ENCODE measurements at regions not wholly inside any gene's neighbourhood (a gene's known extent, or its start where the extent isn't known, plus 50 kb on each side); places are given as distances from the start of the nearest gene placed in this dataset.
"Not testable (repeated sequence)": the region's sequence is repeated elsewhere in the genome, so short reads cannot be mapped to it uniquely, and the experiment has no call there.

DNA sequence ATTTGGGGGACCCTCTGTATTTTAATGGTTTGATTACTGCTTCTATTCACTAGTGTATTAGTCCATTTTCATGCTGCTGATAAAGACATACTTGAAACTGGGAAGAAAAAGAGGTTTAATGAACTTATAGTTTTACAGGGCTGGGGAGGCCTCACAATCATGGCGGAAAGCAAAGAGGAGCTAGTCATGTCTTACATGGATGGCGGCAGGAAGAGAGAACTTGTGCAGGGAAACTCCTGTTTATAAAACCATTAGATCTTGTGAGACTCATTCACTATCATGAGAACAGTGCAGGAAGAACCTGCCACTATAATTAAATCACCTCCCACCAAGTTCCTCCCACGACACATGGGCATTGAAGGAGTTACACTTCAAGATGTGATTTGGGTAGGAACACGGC is 464.5 kb upstream of the RGS18 start:
- DNase-seq: no peak

GRCh38 chr1:191695865-191696264 is 462.4 kb upstream of the RGS18 start:
- DNase-seq: no peak

DNA sequence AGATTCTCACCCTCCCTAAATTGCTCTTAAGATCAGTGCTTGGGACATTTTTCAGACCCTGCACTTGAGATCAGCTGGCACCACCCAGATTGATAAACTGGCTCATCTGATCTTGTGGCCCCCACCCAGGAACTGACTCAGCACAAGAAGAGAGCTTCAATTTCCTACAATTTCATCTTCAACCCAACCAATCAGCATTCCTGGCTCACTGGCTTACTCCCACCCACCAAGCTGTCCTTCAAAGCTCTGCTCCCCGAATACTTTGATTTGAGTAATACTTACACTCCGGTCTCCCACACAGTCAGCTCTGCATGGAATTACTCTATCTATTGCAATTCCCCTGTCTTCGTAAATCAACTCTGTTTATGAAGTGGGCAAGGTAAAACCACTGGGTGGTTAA is 461.9 kb upstream of the RGS18 start:
- peak; percentile 16 for DNase-seq

- no peak for DNase-seq
Measured at GRCh38 chr1:191697556-191697955, 460.7 kb upstream of the RGS18 start.

- no peak for DNase-seq
Measured at GRCh38 chr1:191698246-191698645, 460.0 kb upstream of the RGS18 start.

DNA sequence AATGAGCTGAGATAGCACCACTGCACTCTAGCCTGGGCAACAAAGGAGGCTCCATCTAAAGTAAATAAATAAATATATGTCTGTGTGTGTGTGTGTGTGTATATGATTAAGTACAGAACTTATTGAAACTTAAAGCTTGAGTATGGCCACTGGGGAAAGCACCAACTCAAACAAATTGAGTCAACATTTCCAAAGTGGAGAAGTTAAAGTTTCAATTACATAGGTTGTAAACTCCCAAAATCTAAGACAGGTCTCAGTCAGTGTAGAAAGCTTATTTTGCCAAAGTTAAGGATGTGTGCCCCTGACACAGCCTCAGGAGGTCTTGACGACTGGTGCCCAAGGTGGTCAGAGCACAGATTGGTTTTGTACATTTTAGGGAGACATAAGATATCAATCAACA is 458.9 kb upstream of the RGS18 start:
- no peak for DNase-seq

GRCh38 chr1:191700922-191701321 is 457.3 kb upstream of the RGS18 start:
- DNase-seq: no peak

DNA sequence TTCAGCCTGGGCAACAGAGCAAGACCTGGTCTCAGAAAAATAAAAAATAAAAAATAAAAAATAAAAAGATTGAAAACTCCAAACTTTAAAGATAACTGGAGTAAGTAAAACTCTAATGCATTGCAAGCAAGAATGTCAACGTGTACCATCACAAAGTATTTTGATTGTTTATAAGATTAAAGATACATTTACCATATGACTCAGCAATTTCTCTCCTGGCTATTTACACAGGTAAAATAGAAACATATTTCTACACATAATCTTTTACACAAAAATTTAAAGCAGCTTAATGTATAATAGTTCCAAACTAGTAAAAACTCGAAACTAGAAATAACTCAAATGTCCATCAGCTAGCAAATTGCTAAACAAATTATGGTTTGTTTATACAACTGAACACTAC is 456.1 kb upstream of the RGS18 start:
- DNase-seq: no peak

- no peak for DNase-seq
Measured at GRCh38 chr1:191707288-191707687, 451.0 kb upstream of the RGS18 start.

DNA sequence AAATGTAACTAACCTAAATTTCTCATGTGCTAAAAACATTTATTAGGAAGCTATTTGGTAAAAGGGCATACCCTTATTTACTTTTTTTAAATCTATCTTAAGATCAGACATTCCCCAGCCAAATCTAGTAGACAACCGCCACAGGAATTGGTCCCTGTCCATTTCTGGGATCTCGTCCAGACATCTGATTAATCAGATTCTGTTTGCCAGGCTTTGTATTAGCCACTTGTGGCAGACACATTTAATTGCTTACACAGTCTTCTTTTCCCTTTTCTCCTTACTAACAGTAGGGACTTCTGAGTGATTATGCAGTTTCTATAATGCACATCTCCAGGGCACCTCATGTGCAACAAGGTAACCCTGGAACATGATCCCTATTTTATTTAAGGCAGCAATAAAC is 449.0 kb upstream of the RGS18 start:
- DNase-seq: no peak

- DNase-seq: no peak
Measured at GRCh38 chr1:191711961-191712360, 446.3 kb upstream of the RGS18 start.

DNA sequence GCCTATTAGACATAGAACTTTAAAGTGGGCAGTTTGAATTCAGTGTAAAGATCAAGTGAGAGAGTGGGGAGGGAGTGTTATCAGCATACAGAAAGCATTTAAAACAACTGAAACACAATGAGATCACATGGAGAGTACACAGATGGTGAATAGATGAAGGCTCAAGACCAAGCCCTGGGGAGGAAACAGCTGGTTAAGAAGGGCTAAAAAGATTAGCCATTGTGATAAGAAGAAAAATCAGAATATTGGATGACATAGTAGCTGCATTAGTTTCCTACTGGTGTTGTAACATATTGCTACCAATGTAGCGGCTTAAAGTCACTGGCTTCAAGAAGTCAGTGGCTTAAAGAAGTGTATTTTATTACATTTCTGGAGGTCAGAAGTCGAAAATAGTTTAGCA is 443.4 kb upstream of the RGS18 start:
- no peak for DNase-seq

- no peak for DNase-seq
Measured at GRCh38 chr1:191729742-191730141, 428.5 kb upstream of the RGS18 start.

GRCh38 chr1:191731608-191732302 is 426.5 kb upstream of the RGS18 start:
- not testable (repeated sequence) for DNase-seq

DNA sequence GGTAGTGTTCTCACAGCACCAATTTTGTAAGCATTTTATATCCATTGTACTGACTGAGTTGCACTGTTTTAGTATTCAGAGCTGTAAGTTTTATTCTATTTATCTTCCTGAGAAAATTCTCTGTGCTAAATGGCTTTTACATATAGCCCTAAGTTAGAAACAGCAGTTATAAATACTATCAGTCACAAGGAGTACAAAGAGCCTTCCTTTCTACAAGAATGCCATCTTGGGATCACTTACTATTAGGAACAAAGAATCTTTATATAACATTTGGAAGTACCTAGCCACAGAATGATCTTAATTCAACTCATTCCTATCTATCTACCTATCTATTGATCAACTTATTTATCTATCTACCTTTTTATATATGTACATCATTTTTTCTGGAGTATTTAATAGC is 423.9 kb upstream of the RGS18 start:
- DNase-seq: no peak

DNA sequence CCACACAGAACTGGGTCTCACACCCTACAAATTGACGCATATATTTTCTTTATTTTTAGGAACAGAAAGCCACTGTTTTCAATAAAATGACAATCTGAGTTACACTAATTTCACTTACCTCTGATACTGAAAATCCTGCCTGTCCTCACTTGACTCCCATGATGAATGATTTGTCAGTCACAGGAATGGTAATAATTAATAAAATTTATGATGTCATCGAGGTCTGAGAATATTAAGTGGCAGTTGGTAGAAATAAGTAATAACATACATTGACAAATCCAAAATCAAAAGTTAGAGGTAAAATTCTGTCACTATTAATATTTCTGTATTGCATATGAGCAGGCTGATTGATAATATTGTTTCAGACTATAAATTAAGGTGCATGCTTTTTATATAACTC is 418.7 kb upstream of the RGS18 start:
- DNase-seq: no peak

DNA sequence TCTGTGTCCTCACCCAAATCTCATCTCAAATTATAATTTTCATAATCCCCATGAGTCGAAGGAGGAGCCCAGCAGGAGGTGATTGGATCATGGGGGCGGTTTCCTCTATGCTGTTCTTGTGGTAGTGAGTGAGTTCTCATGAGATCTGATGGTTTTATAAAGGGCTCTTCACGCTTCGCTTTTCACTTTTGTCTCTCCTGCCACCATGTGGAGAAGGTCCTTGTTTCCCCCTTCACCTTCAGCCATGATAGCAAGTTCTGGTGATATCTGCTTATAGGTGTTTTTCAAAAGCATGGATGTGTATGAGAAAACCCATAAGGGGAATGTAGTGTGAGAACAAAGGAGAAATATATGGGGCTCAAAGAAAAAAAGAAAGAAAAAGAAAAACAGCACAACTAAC is 405.9 kb upstream of the RGS18 start:
- DNase-seq: no peak

- DNase-seq: no peak
Measured at GRCh38 chr1:191760016-191760415, 398.2 kb upstream of the RGS18 start.

DNA sequence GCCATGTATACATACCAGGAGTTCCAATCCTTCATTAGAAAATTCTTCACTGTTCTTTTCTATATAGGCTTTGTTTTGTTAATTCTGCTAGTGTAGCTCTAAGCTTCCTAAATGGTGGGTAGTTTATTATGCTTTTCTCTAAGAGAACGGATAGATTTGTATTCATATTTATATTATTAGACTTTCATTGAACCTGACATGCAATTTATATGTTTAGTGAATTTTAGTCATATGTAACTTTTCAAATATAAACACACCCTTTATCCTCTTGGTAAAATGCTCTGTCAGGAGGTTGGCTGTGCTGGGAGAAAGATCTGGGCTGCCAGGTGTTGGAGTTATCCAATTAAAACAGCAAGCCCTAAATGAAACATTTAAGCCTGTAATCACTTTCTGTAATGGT is 369.7 kb upstream of the RGS18 start:
- no peak for DNase-seq

DNA sequence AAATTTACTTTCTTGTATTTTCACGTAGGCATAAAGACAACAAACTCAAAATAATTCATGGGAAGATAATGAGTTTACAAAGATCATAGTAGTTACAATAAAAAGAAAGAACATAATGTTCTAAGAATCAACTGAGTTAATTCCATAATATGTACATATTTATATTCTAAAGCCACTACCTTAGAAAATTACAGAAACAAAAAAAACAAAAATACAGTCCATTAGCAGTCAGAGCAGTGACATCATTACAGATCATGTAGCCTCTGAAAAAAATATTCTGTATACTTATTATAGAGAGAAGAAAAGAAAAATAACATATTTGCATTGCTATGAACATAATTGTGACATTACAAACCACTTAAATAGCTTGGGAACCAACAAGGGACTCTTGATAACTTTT is 360.1 kb upstream of the RGS18 start:
- no peak for DNase-seq

- DNase-seq: no peak
Measured at GRCh38 chr1:191804311-191804710, 354.0 kb upstream of the RGS18 start.

DNA sequence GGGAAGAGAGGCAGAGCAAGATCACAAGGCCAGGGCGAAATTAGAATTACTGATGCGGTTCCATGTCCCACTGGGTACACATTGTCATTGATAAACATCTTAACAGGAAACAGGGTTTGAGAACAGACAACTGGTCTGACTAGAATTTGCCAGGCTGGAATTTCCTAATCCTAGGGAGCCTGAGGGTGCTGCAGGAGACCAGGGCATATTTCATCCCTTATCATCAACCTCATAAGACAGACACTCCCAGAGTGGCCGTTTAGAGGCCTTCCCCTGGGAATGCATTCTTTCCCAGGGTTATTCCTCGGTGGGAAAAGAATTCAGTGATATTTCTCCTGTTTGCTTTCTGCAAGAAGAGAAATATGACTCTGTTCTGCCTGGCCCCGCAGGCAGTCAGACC is 344.7 kb upstream of the RGS18 start:
- not testable (repeated sequence) for DNase-seq

GRCh38 chr1:191818198-191818597 is 340.1 kb upstream of the RGS18 start:
- no peak for DNase-seq

DNA sequence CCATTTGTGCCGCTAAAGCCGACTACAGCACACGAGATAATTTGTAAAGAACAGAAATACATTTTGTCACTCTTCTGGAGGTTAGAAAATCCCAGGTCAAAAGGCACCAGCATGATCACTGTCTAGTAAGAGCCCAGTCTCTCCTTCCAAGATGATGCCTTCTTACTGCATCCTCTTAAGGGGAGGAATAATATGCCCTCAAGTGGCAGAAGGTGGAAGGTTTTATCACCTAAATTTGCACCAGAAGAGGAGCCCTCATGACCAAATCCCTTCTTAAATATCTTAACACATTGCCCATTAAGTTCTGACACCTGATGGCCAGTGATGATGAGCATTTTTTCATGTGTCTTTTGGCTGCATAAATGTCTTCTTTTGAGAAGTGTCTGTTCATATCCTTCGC is 326.7 kb upstream of the RGS18 start:
- peak; percentile 20 for DNase-seq

DNA sequence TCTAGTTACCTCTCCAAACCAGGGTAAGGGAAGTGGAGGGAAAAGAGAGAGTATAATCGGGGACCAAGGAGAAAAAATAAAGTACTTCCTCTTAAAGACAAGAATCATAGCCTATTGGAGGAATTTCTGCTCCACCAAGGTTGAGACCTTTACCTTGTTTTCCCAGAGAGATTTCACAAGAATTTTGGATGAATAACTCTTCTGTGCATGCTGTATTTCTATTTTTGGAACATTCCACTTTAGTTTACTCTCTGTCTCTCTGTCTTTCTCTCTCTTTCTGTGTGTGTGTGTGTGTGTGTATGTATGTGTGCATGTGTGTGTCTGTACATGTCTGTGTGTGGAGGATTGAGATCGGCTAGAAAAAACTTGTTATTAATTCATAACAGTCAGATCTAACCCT is 318.4 kb upstream of the RGS18 start:
- DNase-seq: peak; percentile 14
